Esophagus squamous epithelium (tissue), 4 donors: ENCODE measurements at regions not wholly inside any gene's neighbourhood (a gene's known extent, or its start where the extent isn't known, plus 50 kb on each side); places are given as distances from the start of the nearest gene placed in this dataset.

Experiments
- POLR2A ChIP-seq, 4 donors: fragments of 450-650 bp; IDR thresholded peaks; one replicate each; pipeline ENCODE4 v1.6.1; 2017; ENCODE audit warnings: antibody characterized with exemption in 4 of 4, mild to moderate bottlenecking in 4 of 4, moderate library complexity in 3 of 4
- TF ChIP-seq, protein P1 (sequence below), 6 experiments: fragments of 450-650 bp in 4 of 6; fragments of 200-600 bp in 2 of 6; sonication (generic) in 2 of 6; IDR thresholded peaks; one replicate each; pipeline ENCODE4 v1.5.1; 2016 to 2019; ENCODE audit warnings: antibody characterized with exemption in 6 of 6, mild to moderate bottlenecking in 4 of 6, moderate library complexity in 4 of 6

DNA sequence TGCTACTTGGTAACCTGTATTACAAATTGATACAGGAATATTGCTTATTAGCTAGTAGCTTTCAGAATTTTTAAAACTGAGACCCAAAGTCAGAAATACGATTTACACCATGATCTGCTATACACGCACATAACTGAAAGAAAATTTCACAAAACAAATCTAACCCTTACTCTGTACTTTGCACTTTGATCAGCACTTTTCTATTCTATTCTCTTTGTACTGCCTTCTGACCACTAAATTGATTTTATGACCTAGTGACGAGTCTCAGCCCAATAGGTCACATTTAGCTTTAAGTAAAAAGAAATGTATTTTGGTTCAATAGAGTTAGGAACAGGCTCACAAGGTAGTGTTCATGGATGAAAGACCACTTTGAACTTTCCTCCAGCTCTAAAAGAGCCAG lies 252.5 kb downstream of the TBX18 start:
- no peak for TF ChIP-seq POLR2A (IDR thresholded peaks at IDR 0.05)
- TF ChIP-seq, protein P1, sequence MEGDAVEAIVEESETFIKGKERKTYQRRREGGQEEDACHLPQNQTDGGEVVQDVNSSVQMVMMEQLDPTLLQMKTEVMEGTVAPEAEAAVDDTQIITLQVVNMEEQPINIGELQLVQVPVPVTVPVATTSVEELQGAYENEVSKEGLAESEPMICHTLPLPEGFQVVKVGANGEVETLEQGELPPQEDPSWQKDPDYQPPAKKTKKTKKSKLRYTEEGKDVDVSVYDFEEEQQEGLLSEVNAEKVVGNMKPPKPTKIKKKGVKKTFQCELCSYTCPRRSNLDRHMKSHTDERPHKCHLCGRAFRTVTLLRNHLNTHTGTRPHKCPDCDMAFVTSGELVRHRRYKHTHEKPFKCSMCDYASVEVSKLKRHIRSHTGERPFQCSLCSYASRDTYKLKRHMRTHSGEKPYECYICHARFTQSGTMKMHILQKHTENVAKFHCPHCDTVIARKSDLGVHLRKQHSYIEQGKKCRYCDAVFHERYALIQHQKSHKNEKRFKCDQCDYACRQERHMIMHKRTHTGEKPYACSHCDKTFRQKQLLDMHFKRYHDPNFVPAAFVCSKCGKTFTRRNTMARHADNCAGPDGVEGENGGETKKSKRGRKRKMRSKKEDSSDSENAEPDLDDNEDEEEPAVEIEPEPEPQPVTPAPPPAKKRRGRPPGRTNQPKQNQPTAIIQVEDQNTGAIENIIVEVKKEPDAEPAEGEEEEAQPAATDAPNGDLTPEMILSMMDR (IDR thresholded peaks at IDR 0.05), result no peak
